SK-N-SH treated with all-trans-retinoic acid at 6 μM for 48 hours (cell line): ENCODE measurements at regions not wholly inside any gene's neighbourhood (a gene's known extent, or its start where the extent isn't known, plus 50 kb on each side); places are given as distances from the start of the nearest gene placed in this dataset.
"Not testable (repeated sequence)": the region's sequence is repeated elsewhere in the genome, so short reads cannot be mapped to it uniquely, and the experiment has no call there.

Experiments
- ATAC-seq: fragments of 200-7000 bp; cut with Tn5 transposase; 3 replicates; pipeline ENCODE4 v1.9.1; 2020; ENCODE audit warnings: mild to moderate bottlenecking, moderate library complexity
- ARNTL ChIP-seq: fragments of 450-650 bp; formaldehyde crosslinking; IDR thresholded peaks from 2 replicates; pipeline ENCODE4 v1.5.0; 2020; ENCODE audit warnings: low read depth, mild to moderate bottlenecking, moderate library complexity, borderline replicate concordance
- CREB5 ChIP-seq: fragments of 250-450 bp; sonication (Bioruptor Pico); IDR thresholded peaks from 2 replicates; pipeline ENCODE4 v1.5.1; 2020; ENCODE audit warnings: low read depth, mild to moderate bottlenecking, moderate library complexity
- CSDC2 ChIP-seq: fragments of 250-450 bp; sonication (Bioruptor Pico); IDR thresholded peaks from 2 replicates; pipeline ENCODE4 v1.5.0; 2020; ENCODE audit warnings: mild to moderate bottlenecking, moderate library complexity
- CSRNP3 ChIP-seq: fragments of 250-450 bp; sonication (Bioruptor Pico); IDR thresholded peaks from 2 replicates; pipeline ENCODE4 v1.5.1; 2021; ENCODE audit warnings: mild to moderate bottlenecking, moderate library complexity
- ESRRG ChIP-seq: fragments of 250-450 bp; sonication (Bioruptor Pico); IDR thresholded peaks from 2 replicates; pipeline ENCODE4 v1.6.1; 2021; ENCODE audit warnings: mild to moderate bottlenecking
- GLIS3 ChIP-seq: fragments of 250-450 bp; sonication (Bioruptor Pico); IDR thresholded peaks from 2 replicates; pipeline ENCODE4 v1.5.0; 2020; ENCODE audit warnings: mild to moderate bottlenecking, moderate library complexity
- ISL1 ChIP-seq: fragments of 250-450 bp; sonication (Bioruptor Pico); IDR thresholded peaks from 2 replicates; pipeline ENCODE4 v2.1.2; 2022; ENCODE audit warnings: mild to moderate bottlenecking, moderate library complexity
- OSR1 ChIP-seq: fragments of 250-450 bp; sonication (Bioruptor Pico); IDR thresholded peaks from 2 replicates; pipeline ENCODE4 v1.8.0; 2022; ENCODE audit warnings: moderate library complexity, mild to moderate bottlenecking, inconsistent platforms
- PATZ1 ChIP-seq: fragments of 250-450 bp; sonication (Bioruptor Pico); IDR thresholded peaks from 2 replicates; pipeline ENCODE4 v1.8.0; 2020; ENCODE audit warnings: mild to moderate bottlenecking, moderate library complexity, borderline replicate concordance
- PPARA ChIP-seq: fragments of 250-450 bp; sonication (Bioruptor Pico); IDR thresholded peaks from 2 replicates; pipeline ENCODE4 v1.5.0; 2020; ENCODE audit warnings: mild to moderate bottlenecking, borderline replicate concordance
- RARB ChIP-seq: fragments of 250-450 bp; sonication (Bioruptor Pico); IDR thresholded peaks from 2 replicates; pipeline ENCODE4 v1.8.0; 2021; ENCODE audit warnings: mild to moderate bottlenecking, moderate library complexity
- SNAI2 ChIP-seq: fragments of 250-450 bp; sonication (Bioruptor Pico); IDR thresholded peaks from 2 replicates; pipeline ENCODE4 v1.5.0; 2020; ENCODE audit warnings: mild to moderate bottlenecking, moderate library complexity
- TCF4 ChIP-seq: fragments of 250-450 bp; sonication (Bioruptor Pico); IDR thresholded peaks from 2 replicates; pipeline ENCODE4 v1.8.0; 2021; ENCODE audit warnings: mild to moderate bottlenecking, moderate library complexity, borderline replicate concordance
- ZC3H10 ChIP-seq: fragments of 250-450 bp; sonication (Bioruptor Pico); IDR thresholded peaks from 2 replicates; pipeline ENCODE4 v1.5.1; 2021; ENCODE audit warnings: mild to moderate bottlenecking, moderate library complexity
- ZFP3 ChIP-seq: fragments of 250-450 bp; sonication (Bioruptor Pico); IDR thresholded peaks from 2 replicates; pipeline ENCODE4 v1.5.0; 2020; ENCODE audit warnings: mild to moderate bottlenecking, moderate library complexity
- ZFP30 ChIP-seq: fragments of 450-650 bp; formaldehyde crosslinking; IDR thresholded peaks from 2 replicates; pipeline ENCODE4 v1.5.0; 2022; ENCODE audit warnings: mild to moderate bottlenecking, moderate library complexity
- ZNF565 ChIP-seq: fragments of 450-650 bp; formaldehyde crosslinking; conservative IDR thresholded peaks from 2 replicates; pipeline ENCODE4 v1.5.0; 2020; ENCODE audit warnings: low read depth, mild to moderate bottlenecking, moderate library complexity
- ZNF70 ChIP-seq: fragments of 450-650 bp; formaldehyde crosslinking; IDR thresholded peaks from 2 replicates; pipeline ENCODE4 v1.5.0; 2020; ENCODE audit warnings: mild to moderate bottlenecking, moderate library complexity
- ZNF8 ChIP-seq: fragments of 450-650 bp; formaldehyde crosslinking; IDR thresholded peaks from 2 replicates; pipeline ENCODE4 v1.5.0; 2020; ENCODE audit warnings: mild to moderate bottlenecking, moderate library complexity

GRCh38 chr2:183543731-183544130 lies 419.5 kb downstream of the NUP35 start:
- TF ChIP-seq CSDC2 (CRISPR knock-in tag), result no peak
- TF ChIP-seq CSRNP3 (CRISPR knock-in tag), result no peak
- ATAC-seq, result no peak

- not testable (repeated sequence) for ATAC-seq
These were observed 422.5 kb downstream of the NUP35 start for GRCh38 chr2:183546560-183547350.

- ATAC-seq, result no peak
- TF ChIP-seq GLIS3 (CRISPR knock-in tag) (no peak), ISL1 (CRISPR knock-in tag) (no peak), ESRRG (CRISPR knock-in tag) (no peak), ARNTL (no peak), RARB (no peak), CSRNP3 (CRISPR knock-in tag) (no peak), PATZ1 (CRISPR knock-in tag) (no peak), CREB5 (CRISPR knock-in tag) (no peak), ZFP3 (CRISPR knock-in tag) (no peak), ZNF8 (CRISPR knock-in tag) (no peak), OSR1 (CRISPR knock-in tag) (no peak), CSDC2 (CRISPR knock-in tag) (no peak)
These were observed 428.5 kb downstream of the NUP35 start for GRCh38 chr2:183552716-183553115.

GRCh38 chr2:183564726-183565125 lies 440.5 kb downstream of the NUP35 start:
- TF ChIP-seq ZNF565 (no peak), GLIS3 (CRISPR knock-in tag) (no peak), CSDC2 (CRISPR knock-in tag) (no peak), CSRNP3 (CRISPR knock-in tag) (no peak), OSR1 (CRISPR knock-in tag) (no peak), PATZ1 (CRISPR knock-in tag) (no peak), ESRRG (CRISPR knock-in tag) (no peak), ZC3H10 (no peak), ARNTL (no peak), RARB (no peak), PPARA (no peak), SNAI2 (CRISPR knock-in tag) (no peak), ZNF70 (CRISPR knock-in tag) (no peak), ZNF8 (CRISPR knock-in tag) (no peak), CREB5 (CRISPR knock-in tag) (no peak), TCF4 (CRISPR knock-in tag) (no peak), ZFP30 (no peak)

More at GRCh38 chr2:183564726-183565125, 440.5 kb downstream of the NUP35 start:
- no peak for ATAC-seq
